OCI-LY3 (cell line): ENCODE measurements at regions not wholly inside any gene's neighbourhood (a gene's known extent, or its start where the extent isn't known, plus 50 kb on each side); places are given as distances from the start of the nearest gene placed in this dataset.

Experiments used
- EZH2phosphoT487 ChIP-seq: fragments of 200-600 bp; shearing (Covaris generic); IDR thresholded peaks from 2 replicates; pipeline ENCODE4 v1.6.1; 2018; ENCODE audit warnings: antibody characterized with exemption, mixed run types, low read depth
- TF ChIP-seq, protein P1 (sequence below): fragments of 200-600, 300-600 bp; sonication (generic); IDR thresholded peaks from 2 replicates; pipeline ENCODE4 v1.5.1; 2014; ENCODE audit warnings: antibody characterized with exemption, low read length, low read depth

DNA sequence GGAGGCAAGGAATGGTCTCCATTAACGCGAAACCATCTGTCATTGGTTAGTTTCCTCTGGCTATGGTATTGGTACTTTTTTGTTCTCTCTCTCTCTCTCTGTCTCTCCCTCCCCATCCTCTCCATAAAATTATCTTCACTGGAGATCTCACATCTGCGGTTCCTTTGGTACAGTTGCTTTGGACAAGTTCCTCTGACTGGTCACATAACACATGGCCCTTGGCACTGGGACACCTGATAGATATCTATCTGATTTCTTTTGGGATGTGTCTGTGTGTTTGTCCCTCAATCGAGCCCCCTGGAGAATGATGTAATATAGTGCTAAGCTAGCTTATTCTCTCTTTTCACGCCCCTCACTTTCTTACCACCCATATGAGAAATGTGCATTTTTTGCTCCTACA lies 682.0 kb upstream of the B3GALT2 start:
- TF ChIP-seq, protein P1, sequence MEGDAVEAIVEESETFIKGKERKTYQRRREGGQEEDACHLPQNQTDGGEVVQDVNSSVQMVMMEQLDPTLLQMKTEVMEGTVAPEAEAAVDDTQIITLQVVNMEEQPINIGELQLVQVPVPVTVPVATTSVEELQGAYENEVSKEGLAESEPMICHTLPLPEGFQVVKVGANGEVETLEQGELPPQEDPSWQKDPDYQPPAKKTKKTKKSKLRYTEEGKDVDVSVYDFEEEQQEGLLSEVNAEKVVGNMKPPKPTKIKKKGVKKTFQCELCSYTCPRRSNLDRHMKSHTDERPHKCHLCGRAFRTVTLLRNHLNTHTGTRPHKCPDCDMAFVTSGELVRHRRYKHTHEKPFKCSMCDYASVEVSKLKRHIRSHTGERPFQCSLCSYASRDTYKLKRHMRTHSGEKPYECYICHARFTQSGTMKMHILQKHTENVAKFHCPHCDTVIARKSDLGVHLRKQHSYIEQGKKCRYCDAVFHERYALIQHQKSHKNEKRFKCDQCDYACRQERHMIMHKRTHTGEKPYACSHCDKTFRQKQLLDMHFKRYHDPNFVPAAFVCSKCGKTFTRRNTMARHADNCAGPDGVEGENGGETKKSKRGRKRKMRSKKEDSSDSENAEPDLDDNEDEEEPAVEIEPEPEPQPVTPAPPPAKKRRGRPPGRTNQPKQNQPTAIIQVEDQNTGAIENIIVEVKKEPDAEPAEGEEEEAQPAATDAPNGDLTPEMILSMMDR: no peak
- TF ChIP-seq EZH2phosphoT487: no peak
